SH-SY5Y (cell line): ENCODE measurements at regions not wholly inside any gene's neighbourhood (a gene's known extent, or its start where the extent isn't known, plus 50 kb on each side); places are given as distances from the start of the nearest gene placed in this dataset.

ENCODE experiments used
- GATA2 ChIP-seq: IDR thresholded peaks from 2 replicates; pipeline ENCODE4 v1.6.1; 2011; ENCODE audit warnings: mild to moderate bottlenecking, low read depth, low read length
- GATA3 ChIP-seq: IDR thresholded peaks from 2 replicates; pipeline ENCODE4 v1.6.1; 2011; ENCODE audit warnings: low read depth, mild to moderate bottlenecking, low read length, moderate library complexity

GRCh38 chr11:82533628-82534327 lies 199.9 kb downstream of the FAM181B start:
- TF ChIP-seq GATA2 (no peak), GATA3 (no peak)
